GM18502 (cell line): ENCODE measurements at regions not wholly inside any gene's neighbourhood (a gene's known extent, or its start where the extent isn't known, plus 50 kb on each side); places are given as distances from the start of the nearest gene placed in this dataset.
A peak's percentile ranks its signal among the peaks of the same experiment; 100 is the strongest.

ENCODE experiments used
- ATAC-seq: cut with Tn5 transposase; IDR thresholded peaks from one replicate; pipeline ENCODE4 v1.9.1; 2021; ENCODE audit warnings: mild to moderate bottlenecking; ENCODE audit not compliant: unreplicated experiment, poor library complexity

DNA sequence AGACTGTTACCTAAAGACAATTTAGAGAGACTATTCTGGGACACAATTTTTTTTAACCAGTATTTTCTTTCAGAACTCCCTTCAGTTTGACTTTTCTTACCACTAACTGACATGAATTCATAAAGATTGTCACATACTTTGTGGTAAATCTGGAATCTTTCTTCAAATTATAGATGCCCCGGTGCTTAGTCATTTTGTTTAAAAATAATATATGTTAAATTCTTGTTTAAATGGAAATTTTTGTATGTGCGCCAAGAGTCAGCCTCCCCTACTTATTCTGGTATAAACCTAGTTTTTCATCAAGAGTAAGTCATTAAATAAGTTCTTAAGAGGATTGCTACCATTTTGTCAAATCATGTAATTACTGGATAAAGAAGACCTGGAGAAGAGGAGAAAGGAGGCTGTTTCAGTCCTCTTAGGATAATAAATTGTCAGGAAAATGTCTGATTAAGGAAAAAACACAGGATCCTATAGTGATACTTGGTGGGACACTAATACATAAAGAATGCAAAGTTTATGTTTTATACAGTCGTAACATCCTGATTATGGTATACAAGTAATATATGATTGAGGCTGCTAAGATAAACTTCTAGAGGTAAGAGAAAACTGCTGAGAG lies 424.4 kb downstream of the PMP22 start:
- ATAC-seq = no peak

DNA sequence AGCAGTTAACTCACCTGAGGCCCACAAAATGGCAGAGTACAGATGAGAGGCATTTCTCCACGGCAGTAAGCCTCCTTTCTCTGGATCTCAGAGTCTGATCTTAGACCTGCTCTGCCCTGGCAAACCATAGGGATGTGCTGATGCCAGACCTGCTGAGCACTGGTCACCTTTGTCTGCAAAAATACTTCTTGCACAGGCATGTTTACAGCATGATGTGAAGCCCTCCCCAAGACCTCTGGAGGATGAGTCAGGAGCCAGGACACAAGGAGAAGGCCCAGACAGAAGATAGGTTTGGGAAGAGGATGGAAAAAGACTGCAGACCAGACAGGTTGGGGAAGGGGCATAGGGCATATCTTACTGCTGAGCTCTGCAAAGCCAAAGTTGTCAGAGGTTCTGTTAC lies 426.6 kb downstream of the PMP22 start:
- ATAC-seq = no peak

DNA sequence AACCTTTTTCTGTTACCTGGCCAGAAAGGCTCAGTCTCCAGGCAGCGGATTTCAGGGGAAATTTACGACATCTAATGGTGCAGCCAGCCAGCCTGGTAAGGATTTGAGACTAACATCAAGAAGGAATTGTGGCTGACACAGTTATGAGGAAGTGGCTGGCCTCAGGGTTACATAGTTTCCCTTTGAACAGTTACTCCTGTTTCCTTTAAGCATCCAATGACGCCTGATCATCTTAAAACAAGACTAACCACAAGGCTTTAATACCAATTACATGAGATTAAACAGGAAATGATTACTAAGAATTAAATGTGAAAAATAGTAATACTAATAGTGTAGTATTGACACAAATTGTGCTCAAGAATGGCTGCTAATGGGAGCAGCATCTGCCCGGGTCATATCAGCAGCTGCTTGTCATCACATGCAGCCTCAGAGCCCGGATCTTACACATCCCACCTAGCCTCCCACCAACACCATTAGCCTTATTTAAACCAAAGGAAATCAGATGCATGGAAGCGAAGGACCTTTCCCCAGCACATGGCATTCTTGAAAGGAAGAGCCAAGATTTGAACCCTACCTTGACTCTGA lies 431.8 kb downstream of the PMP22 start:
- ATAC-seq = no peak

DNA sequence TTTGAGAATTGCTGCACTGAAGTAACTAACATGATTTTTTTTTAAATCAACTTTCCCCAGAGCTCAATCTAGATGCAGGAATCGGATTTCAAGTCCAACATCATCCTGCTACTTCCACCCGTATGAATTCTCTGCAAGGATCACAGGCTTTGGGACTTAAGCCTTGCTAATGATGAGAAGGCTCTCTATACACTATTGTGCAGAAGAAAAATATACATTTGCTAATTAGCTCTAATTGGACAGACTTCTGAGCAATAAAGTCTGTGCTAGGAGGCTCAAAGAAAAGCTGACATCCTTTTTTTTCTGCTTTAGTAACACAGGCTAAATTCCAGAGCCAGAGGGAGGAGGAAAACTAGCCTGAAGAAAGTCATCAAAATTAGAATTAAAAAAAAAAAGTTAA lies 433.6 kb downstream of the PMP22 start:
- no peak for ATAC-seq

DNA sequence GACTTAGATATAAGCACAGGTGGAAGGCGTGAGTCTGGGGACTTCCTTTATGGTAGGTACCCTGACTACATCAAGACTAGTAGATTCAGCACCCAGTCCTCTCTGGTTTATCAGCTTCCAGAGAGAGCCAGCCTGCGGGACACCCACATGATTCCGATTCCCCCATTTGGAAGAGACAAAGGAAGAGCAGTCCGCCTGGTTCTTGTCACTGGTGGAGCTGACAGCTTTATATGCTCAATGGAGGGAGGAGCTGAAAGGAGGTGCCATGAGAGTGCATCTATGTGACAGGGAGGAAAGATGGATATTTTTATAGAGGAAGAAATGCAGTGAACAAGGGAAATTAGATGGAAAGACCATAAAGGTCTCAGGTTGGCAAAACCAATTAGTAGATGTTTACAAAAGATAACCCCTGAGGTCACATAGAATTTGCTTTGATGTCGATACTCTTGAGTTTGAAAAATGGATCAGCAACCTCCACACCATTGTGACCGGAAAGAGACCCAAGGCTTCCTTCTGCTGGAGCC lies 437.7 kb downstream of the PMP22 start:
- no peak for ATAC-seq

DNA sequence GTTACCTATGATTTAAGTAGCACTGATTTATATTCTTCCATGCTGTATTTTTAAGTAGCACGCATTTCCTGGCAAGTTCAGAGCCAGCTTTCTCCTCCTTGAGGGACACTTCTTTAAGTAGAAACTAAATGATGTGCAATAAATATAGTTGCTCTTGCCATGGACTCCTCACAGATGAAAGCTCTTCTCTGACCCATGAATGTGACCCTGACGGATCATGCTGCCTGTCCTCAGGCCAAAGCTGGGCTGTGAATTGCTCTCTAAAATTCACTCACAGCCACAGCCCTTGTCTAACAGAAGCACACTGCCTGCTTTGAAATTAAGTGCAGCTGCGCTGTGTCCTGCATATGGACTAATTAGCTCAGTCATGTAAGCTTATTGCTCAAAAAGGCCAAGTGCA lies 438.8 kb downstream of the PMP22 start:
- ATAC-seq = no peak

DNA sequence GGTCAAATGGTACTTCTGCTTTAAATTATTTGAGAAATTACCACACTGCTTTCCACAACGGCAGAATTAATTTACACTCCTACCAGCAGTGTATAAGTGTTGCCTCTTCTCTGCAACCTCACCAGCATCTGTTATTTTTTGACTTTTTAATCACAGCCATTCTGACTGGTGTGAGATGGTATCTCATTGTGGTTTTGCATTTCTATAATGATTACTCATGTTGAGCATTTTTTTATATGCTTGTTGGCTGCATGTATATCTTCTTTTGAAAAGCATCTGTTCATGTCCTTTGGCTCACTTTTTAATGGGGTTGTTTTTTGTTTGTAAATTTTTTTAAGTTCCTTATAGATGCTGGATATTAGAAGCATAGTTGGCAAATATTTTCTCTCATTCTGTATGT lies 446.7 kb downstream of the PMP22 start:
- ATAC-seq = no peak

DNA sequence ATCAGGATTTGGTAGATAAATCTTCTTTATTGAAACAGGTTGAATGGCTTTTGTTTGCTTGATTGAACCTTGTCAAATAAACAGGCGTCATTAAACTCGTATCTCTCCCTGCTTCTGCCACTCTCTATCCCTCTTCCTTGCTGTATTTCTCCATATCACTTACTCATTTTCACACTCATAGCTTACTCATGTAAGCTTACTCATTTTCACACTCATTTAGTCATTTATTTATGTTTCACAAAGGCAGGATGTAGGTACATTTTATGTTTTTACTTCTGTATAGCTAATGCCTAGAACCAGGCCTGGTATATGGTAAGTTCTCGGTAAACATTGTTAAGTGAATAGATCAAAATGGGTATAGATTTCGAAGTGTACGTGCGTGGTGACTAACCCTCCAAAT lies 450.0 kb downstream of the PMP22 start:
- ATAC-seq = no peak

DNA sequence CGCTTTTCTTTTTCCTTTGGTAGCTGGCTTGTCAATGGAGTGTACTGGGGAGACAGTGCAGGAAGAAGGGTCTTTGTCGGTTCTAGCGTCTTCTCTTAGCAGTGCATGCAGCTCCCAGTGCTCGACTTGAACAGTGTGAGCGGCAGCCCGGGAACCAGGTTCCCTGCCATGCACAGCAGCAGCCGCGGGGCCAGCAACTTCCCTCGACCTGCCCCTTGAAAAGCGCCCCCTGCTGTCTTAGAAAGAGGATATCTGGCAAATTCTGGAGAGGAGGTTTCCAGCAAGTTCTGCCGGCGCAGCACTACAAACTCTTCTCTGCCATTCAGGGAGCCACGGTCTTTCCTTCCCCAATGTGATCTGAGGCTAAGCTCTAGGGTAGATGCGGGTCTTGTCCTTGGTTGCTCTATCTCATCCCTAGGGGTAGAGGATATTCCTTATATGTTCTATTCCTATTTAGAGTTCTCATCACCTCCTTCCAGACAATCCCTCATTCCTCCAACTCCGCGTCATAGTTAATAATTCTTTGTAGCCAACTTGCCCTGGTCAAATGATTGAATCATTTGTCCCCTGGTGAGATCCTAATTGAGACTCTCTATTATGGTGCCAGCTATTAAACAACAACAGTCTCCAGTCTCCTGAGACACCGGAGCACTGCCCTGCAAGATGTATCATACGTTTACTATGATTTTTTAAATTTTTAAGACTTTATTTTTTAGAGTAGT lies 451.3 kb downstream of the PMP22 start:
- ATAC-seq = no peak

DNA sequence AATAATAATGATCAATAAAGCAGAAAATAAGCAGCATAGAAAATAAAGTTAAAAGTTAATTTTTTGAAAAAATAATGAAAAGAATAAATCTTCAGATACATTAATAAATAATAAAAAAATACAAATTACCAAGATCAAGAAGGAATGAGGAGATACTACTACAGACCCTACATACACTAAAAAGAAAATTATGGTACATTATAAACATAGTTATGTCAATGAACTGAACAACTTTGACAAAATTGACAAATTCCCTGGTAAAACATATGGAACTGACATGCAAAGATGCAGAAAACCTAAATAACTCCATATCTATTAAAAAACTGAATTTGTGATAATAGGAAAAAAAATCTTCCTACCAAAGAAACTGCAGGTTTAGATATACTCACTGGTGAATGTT lies 456.7 kb downstream of the PMP22 start:
- no peak for ATAC-seq

DNA sequence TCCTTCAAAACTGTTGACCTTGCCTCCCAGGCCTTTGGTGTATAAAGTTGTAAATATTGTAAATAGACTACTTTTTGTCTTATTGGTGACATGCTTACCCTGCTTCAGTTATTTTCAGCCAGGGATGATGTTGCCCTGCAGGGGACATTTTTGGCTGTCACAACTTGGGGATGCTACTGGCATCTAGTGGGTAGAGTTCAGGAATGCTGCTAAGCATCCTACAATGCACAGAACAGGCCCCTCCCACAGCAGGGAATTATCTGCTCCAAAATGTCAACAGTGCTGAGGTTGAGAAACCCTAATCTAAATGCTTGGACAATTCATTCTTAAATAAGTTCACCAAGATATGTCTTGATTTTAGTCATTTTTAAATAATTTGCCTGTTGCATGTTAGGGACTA lies 459.8 kb downstream of the PMP22 start:
- no peak for ATAC-seq

DNA sequence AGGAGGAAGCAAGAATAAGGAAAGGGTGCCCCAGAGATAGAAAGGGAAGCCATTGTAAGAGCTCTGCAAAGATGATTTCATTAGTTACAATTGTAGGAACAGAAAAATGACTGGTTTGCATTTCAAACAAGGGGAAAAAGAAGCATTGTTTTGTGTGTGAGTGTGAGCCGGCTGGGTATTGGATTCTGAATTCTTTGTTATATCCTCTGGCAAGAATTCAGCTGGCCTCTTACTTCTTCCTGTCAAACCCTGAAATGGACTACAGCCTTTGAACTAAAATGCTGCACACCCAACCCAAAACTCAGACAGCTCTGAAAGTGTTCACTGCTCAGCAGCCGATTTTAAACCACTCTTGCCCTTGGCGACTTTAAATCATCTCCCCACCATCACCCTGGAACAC lies 461.3 kb downstream of the PMP22 start:
- ATAC-seq = no peak

DNA sequence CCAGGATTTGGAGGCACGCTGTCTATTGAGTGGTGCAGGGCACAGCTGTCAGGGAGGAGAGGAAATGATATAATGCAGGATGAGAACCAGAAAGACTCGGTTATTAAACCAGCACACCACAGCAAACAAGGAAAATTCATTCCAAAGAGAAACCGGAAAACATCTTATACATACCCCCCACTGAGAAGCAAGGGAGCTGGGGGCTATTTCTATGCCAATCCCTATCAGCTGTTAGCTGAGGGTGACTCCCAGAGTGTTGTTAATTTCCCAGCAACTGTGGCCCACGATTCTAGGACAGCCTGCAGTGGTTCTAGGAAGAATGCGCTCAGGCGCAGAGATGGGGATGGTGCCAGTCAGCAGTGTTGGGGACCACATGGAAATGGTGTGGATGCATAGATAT lies 467.3 kb downstream of the PMP22 start:
- no peak for ATAC-seq

DNA sequence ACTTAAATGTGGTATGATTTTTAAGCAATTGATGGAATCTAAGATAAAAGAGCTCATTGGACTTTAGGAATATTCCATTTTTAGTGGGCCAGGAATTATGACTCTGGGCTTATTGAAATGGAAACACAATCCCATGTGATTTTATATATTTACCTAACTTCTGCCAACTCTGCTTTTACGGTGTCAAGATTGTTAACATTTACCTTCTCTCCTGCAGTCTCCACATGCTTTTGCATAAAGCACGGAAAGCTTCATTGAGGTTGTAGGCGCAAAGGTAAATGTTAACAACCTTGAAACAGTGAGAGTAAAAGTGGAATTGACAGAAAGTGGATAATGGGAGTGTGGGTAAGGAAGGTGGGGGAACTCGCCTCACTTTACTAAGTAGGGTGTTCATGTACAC lies 468.1 kb downstream of the PMP22 start:
- ATAC-seq = no peak

DNA sequence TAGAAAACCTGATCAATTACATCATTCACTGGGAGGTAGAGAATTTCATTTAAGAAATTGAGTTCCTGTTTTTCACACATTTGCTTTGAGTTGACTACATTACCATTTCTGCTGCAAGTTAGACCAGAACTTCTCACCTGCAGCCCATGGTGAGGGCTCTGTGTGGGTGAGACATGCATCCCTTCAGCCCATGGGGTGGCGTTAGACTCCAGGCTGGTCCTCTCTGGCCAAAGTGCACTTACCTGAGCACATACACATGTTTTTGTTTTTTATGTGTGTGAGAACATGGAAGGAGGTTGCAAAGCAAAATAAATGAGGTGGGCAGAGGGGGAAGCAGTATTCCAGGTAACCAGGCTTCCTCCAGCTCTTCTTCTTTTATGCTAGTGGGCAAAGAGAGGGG lies 470.2 kb downstream of the PMP22 start:
- ATAC-seq = no peak

DNA sequence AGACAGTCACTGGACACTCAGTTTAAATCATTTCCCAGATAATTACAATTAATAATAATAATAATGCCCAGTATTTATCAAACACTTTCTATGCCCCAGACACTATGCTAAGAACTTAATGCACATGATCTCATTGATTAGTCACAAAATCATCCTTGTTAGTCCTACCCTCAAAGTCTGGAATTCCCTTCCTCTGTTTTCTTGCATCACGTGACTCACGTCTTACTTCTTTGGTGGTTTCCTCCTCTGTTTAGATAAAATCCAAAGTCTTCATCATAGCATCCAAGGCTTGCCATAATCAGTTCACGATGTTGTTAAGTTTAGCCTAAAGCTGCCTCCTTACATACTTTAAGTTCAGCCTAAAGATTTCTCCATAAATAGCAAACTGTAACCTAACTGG lies 471.9 kb downstream of the PMP22 start:
- ATAC-seq = no peak

DNA sequence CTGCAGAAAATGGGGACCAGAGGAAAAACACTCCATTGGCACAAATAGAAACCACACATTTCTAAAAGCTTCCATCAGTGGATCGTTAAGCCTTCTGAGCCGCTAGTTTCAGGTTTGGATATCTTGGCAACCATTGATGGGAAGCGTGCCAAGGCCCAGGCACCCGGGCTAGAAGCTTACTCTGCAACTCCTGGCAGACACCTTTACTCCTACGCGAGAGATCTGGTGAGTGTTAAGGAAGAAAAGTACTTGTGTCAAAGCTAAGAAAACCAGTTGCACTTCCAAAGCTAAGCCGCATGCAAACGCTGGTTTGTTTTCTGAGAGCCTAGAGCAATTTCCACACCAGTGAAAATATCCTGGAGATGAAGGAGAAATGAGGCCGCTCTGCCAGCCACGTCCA lies 472.4 kb downstream of the PMP22 start:
- no peak for ATAC-seq

DNA sequence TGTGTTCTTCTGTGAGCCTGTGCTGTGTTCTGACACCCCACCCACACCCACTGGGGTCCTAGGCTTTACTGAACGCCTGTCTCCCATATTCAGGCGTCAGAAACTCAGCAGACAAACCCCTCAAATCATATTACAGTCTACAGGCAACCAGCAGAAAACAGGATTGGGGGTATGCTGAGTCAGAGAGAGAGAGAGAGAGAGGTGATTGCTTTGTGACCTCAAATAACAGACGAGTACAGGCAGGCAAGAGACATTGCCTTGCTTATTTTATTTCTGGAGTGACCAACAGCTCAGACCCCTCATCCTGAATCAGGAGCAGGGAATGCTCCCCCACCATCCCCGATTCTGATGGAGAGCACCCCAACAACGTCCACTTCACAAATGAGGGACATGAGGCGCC lies 473.9 kb downstream of the PMP22 start:
- ATAC-seq = no peak

DNA sequence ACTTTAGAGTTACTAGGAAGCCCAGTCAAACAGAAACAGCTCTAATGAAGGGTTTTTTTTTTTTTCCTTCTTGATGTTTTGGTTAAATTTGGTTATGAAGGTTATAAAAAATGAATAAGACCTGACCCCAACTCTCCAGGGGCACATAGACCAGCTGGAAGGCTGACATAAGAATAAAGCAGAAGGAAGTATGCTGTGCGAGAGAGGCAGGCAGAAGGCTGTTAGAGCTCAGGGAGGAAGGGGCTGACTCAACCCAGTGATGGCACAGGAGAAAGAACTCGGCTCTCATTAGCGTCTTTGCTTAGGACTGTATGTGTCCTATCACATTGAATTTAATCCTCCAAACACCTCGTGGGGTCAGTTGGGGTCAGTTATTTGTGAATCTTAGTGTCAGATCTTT lies 474.6 kb downstream of the PMP22 start:
- peak; percentile 73 for ATAC-seq

DNA sequence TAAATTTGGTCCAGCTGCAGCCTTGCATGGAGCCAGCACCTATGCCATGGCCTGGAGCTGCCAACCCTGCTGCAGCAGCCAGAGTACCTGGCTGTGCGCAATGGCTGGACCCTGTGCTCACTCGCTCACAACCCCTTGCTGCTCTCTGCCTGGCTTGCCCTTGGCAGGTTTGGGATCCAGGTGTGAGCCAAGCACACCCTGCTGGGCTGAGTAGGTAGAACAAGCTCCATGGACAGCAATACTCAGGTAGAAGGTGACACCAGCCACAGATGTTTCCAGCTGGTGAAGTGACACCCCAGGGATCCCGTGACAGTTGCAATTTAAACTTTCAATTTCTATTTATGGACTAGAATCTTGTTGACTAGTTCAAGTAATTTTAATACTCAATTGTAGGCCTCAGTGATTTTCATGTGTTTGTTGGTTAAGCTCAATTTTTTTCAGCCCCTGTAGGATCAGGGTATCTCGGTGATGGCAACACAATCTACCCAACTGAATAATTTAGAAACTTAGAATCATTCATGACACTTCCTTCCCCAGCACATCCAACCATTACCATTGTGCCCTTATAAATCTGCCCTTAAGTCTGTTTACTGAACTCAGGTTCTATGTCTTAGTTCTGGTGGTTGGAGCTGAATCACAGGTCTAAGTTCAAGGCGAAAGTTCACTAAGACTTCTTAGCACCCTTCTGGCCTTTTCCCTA lies 480.0 kb downstream of the PMP22 start:
- ATAC-seq = peak; percentile 94

DNA sequence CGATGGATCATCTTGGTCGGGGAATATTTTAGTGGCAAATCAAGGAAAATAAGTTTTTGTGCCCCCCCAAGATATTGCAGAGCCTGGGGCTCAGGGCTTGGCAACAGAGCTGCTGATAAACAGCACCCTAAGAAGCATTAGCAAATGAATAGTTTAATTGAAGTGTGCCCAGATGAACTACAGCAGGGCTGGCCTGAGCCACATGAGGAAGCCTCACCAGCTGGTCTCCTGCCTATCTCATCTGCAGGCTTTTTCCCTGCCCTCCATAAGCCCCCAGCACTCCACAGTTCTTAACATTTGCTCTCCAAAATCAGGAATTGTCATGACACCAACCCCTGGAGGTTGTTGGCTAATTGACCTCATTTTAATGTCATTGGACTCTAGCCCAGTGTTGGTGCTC lies 480.2 kb downstream of the HS3ST3B1 start:
- no peak for ATAC-seq
